IMR-90 (cell line): ENCODE measurements at regions not wholly inside any gene's neighbourhood (a gene's known extent, or its start where the extent isn't known, plus 50 kb on each side); places are given as distances from the start of the nearest gene placed in this dataset.
"Not testable (repeated sequence)": the region's sequence is repeated elsewhere in the genome, so short reads cannot be mapped to it uniquely, and the experiment has no call there.

Experiments used
- ATAC-seq: fragments of 200-7000 bp; cut with Tn5 transposase; 2 replicates; pipeline ENCODE4 v1.9.1; 2020; ENCODE audit warnings: low read depth, mild to moderate bottlenecking, moderate library complexity
- BruUV-seq: library from RNA; stranded (reverse); fragments of 400-500 nt; replicated peaks from 2 replicates; lab custom pipeline; 2021; lab: Mats Ljungman, UMichigan
- CTCF ChIA-PET: fragments of 300-600 bp; formaldehyde crosslinking; extraction: SDS; loops from one replicate; lab custom pipeline; 2021; ENCODE audit warnings: antibody characterized with exemption; lab: Yijun Ruan, JAX
- POLR2A ChIA-PET: fragments of 300-600 bp; sonication (Branson Sonifier 250); formaldehyde crosslinking; loops from one replicate; lab custom pipeline; 2022; ENCODE audit warnings: antibody characterized with exemption; ENCODE audit not compliant: unreplicated experiment; lab: Charles Lee
- DNase-seq: peaks from one replicate; pipeline ENCODE4 v3.0.0; 2013
- H2AFZ ChIP-seq: replicated peaks from 2 replicates; pipeline ENCODE3; 2013; ENCODE audit warnings: low read length, mild to moderate bottlenecking; ENCODE audit not compliant: poor library complexity
- H2AK5ac ChIP-seq: 2 replicates; pipeline ENCODE4 v1.6.1; 2013; ENCODE audit warnings: low read depth, low read length, inconsistent platforms
- H2AK9ac ChIP-seq: replicated peaks from 2 replicates; pipeline ENCODE3; 2013; ENCODE audit warnings: mild to moderate bottlenecking, low read depth, low read length, moderate library complexity; ENCODE audit not compliant: poor library complexity
- H2BK120ac ChIP-seq: 2 replicates; pipeline ENCODE4 v1.6.1; 2013; ENCODE audit warnings: low read depth, low read length, inconsistent platforms
- H2BK15ac ChIP-seq: 3 replicates; pipeline ENCODE4 v1.6.1; 2013; ENCODE audit warnings: low read depth, low read length, inconsistent platforms
- H2BK20ac ChIP-seq: 2 replicates; pipeline ENCODE4 v1.6.1; 2013; ENCODE audit warnings: low read depth, mild to moderate bottlenecking, inconsistent platforms, low read length, moderate library complexity
- H2BK5ac ChIP-seq: 2 replicates; pipeline ENCODE4 v1.6.1; 2013; ENCODE audit warnings: mild to moderate bottlenecking, low read depth, low read length, inconsistent platforms; ENCODE audit not compliant: poor library complexity, severe bottlenecking
- H3K14ac ChIP-seq: replicated peaks from 2 replicates; pipeline ENCODE4 v1.6.1; 2013; ENCODE audit warnings: low read depth, low read length, inconsistent platforms
- H3K18ac ChIP-seq: 2 replicates; pipeline ENCODE4 v1.6.1; 2013; ENCODE audit warnings: low read depth, low read length, control low read depth
- H3K23ac ChIP-seq: 2 replicates; pipeline ENCODE4 v1.6.1; 2013; ENCODE audit warnings: low read depth, low read length, inconsistent platforms
- H3K27ac ChIP-seq: 2 replicates; pipeline ENCODE4 v1.5.1; 2013; ENCODE audit warnings: mild to moderate bottlenecking, control low read depth, low read length; ENCODE audit not compliant: insufficient read depth
- H3K27me3 ChIP-seq: 2 replicates; pipeline ENCODE4 v1.6.1; 2013; ENCODE audit warnings: low read length; ENCODE audit not compliant: control insufficient read depth, insufficient read depth
- H3K36me3 ChIP-seq: 2 replicates; pipeline ENCODE4 v1.6.1; 2013; ENCODE audit warnings: low read length, mixed read lengths; ENCODE audit not compliant: control insufficient read depth, insufficient read depth
- H3K4ac ChIP-seq: 2 replicates; pipeline ENCODE4 v1.6.1; 2013; ENCODE audit warnings: low read depth, low read length, inconsistent platforms
- H3K4me1 ChIP-seq: 2 replicates; pipeline ENCODE4 v1.6.1; 2013; ENCODE audit warnings: low read length, mixed read lengths; ENCODE audit not compliant: control insufficient read depth, insufficient read depth
- H3K4me2 ChIP-seq: 2 replicates; pipeline ENCODE4 v1.6.1; 2013; ENCODE audit warnings: low read depth, mild to moderate bottlenecking, control low read depth, low read length, moderate library complexity
- H3K4me3 ChIP-seq: 2 replicates; pipeline ENCODE4 v1.5.1; 2013; ENCODE audit warnings: low read depth, mild to moderate bottlenecking, control low read depth, low read length, moderate library complexity; ENCODE audit not compliant: insufficient read depth
- H3K56ac ChIP-seq: 2 replicates; pipeline ENCODE4 v1.6.1; 2013; ENCODE audit warnings: low read length, inconsistent platforms; ENCODE audit not compliant: insufficient read depth; ENCODE audit errors: extremely low read depth
- H3K79me1 ChIP-seq, 2 experiments: 2 replicates each; pipeline ENCODE4 v1.6.1; 2013; ENCODE audit warnings: low read length in 2 of 2, inconsistent platforms in 1 of 2, low read depth in 1 of 2
- H3K9ac ChIP-seq: 2 replicates; pipeline ENCODE4 v1.6.1; 2013; ENCODE audit warnings: low read depth, low read length, control low read depth
- H3K9me1 ChIP-seq: 2 replicates; pipeline ENCODE4 v1.6.1; 2013; ENCODE audit warnings: low read length, inconsistent platforms; ENCODE audit not compliant: insufficient read depth
- H3K9me3 ChIP-seq: 2 replicates; pipeline ENCODE4 v1.6.1; 2013; ENCODE audit warnings: low read length; ENCODE audit not compliant: control insufficient read depth, insufficient read depth
- H4K20me1 ChIP-seq: 2 replicates; pipeline ENCODE4 v1.6.1; 2013; ENCODE audit warnings: low read length, inconsistent platforms; ENCODE audit not compliant: insufficient read depth
- H4K5ac ChIP-seq: 2 replicates; pipeline ENCODE4 v1.6.1; 2013; ENCODE audit warnings: mild to moderate bottlenecking, low read depth, low read length, control low read depth
- H4K8ac ChIP-seq, 2 experiments: 2 replicates each; pipeline ENCODE4 v1.6.1; 2013; ENCODE audit warnings: low read depth in 2 of 2, low read length in 2 of 2, control low read depth in 1 of 2, inconsistent platforms in 1 of 2
- H4K91ac ChIP-seq: 2 replicates; pipeline ENCODE4 v1.6.1; 2013; ENCODE audit warnings: low read depth, low read length, inconsistent platforms; ENCODE audit not compliant: insufficient read depth
- MAFK ChIP-seq: IDR thresholded peaks from 2 replicates; pipeline ENCODE4 v1.6.1; 2012; ENCODE audit warnings: low read depth, low read length, improper control_type of control experiment
- RFX5 ChIP-seq: IDR thresholded peaks from 2 replicates; pipeline ENCODE4 v1.8.0; 2012; ENCODE audit warnings: low read depth, mild to moderate bottlenecking, low read length, moderate library complexity
- WGBS, 2 experiments: methylation state at CpG; one replicate each; pipeline versions ENCODE4 v1.1.5 to v1.1.7; 2013; ENCODE audit warnings: missing lambda C conversion rate in 2 of 2; ENCODE audit not compliant: insufficient read length in 1 of 2; ENCODE audit errors: extremely low coverage in 2 of 2; 5-methylcytosine and 5-hydroxymethylcytosine counted together
- dilution Hi-C: fragments of 300-500 bp; cut with HindIII; formaldehyde crosslinking; loops from one replicate; pipeline ENCODE4 v1.14.3; 2018; ENCODE audit warnings: low sequenced_read_pairs; ENCODE audit not compliant: unreplicated experiment
- in situ Hi-C: fragments of 300-500 bp; cut with MboI; formaldehyde crosslinking; loops from 3 replicates; pipeline ENCODE4 v1.14.3; 2019; ENCODE audit warnings: low sequenced_read_pairs, inconsistent platforms, mixed read lengths
- intact Hi-C: fragments of 100-400 bp; cut with micrococcal nuclease; formaldehyde crosslinking; loops from 2 replicates; pipeline ENCODE4 v1.10.0; 2022

DNA sequence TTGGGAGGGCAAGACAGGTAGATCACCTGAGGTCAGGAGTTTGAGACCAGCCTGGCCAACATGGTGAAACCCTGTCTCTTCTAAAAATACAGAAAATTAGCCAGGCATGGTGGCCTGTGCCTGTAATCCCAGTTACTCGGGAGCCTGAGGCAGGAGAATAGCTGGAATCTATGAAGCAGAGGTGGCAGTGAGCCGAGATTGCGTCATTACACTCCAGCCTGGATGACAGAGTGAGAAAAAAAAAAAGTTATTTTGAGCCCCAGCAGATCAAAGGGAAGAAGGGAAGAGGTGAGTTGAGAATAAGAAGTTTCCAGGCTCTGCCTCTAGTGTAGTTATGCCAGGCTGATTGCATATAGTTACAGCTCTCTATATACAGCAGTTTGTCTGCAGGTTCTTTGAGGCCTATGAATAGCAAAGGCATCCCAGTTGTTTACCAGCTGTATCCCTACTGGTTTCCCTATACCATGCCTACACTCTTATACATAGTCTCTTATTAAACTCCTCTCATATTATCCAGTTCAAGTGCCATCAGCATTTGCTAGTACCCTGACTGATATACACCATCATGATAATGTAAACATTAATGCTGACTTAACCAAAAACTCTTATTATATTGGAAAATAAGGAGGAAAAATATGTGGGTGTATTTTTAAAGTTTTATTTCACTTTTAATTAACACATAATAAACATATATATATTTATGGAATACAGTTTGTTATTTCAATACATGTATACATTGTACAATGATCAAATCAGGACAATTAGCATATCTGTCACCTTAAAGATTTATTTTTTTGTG is 823.6 kb upstream of the ADGRB3 start:
- BruUV-seq, result no TSS peak
- dilution Hi-C loops, result no loop called here
- ChIA-PET CTCF (no interaction called here), POLR2A (no interaction called here)
- H2AK5ac ChIP-seq, result no peak overlapping the region
- H2BK20ac ChIP-seq, result no peak overlapping the region
- H3K9ac ChIP-seq, result no peak overlapping the region
- no peaks in the 10 kb centered on the region for H3K9me1 ChIP-seq
- H3K4me1 ChIP-seq, result no peaks in the 10 kb centered on the region
- WGBS, 2 experiments, result no CpG with 5 or more reads among the region's 3 CpGs
- H3K18ac ChIP-seq, result no peak overlapping the region
- H3K36me3 ChIP-seq, result no peaks in the 10 kb centered on the region
- TF ChIP-seq MAFK, result 0 out of 2 replicates have a peak, but pooled peaks have one; percentile 18
- TF ChIP-seq RFX5, result no peak
- no peak overlapping the region for H3K4me2 ChIP-seq
- H3K4me3 ChIP-seq, result no peak overlapping the region
- no peak overlapping the region for H4K91ac ChIP-seq
- H2BK15ac ChIP-seq, result no peak overlapping the region
- H2BK5ac ChIP-seq, result no peak overlapping the region
- H3K4ac ChIP-seq, result no peak overlapping the region
- no peak overlapping the region for H4K8ac ChIP-seq
- H3K23ac ChIP-seq, result no peak overlapping the region
- no peak overlapping the region for H3K27ac ChIP-seq
- no peak overlapping the region for H3K14ac ChIP-seq
- H3K79me1 ChIP-seq, result no peaks in the 10 kb centered on the region
- H3K9me3 ChIP-seq, result peaks cover 7% of the 10 kb centered on the region
- no peak overlapping the region for H3K56ac ChIP-seq
- intact Hi-C loops, result no loop called here
- no peak for DNase-seq
- H2AK9ac ChIP-seq, result no peak overlapping the region
- H4K5ac ChIP-seq, result no peak overlapping the region
- H3K27me3 ChIP-seq, result no peaks in the 10 kb centered on the region
- ATAC-seq, result no peak
- in situ Hi-C loops, result no loop called here
- H2AFZ ChIP-seq, result no peak overlapping the region
- no peaks in the 10 kb centered on the region for H4K20me1 ChIP-seq
- no peak overlapping the region for H2BK120ac ChIP-seq

DNA sequence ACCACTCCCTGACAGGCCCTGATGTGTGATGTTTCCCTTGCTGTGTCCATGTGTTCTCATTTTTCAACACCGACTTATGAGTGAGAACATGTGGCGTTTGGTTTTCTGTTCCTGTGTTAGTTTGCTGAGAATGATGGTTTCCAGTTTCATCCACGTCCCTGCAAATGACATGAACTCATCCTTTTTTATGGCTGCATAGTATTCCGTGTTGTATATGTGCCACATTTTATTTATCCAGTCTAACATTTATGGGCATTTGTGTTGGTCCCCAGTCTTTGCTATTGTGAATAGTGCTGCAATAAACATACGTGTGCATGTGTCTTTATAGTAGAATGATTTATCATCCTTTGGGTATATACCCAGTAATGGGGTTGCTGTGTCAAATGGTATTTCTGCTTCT is 830.3 kb upstream of the ADGRB3 start:
- H3K4ac ChIP-seq, DNase-seq, dilution Hi-C loops, H3K9me1 ChIP-seq, H3K18ac ChIP-seq, H2BK5ac ChIP-seq, H3K9ac ChIP-seq, H2BK20ac ChIP-seq, H3K4me1 ChIP-seq, H3K4me3 ChIP-seq, H3K36me3 ChIP-seq, in situ Hi-C loops, H4K20me1 ChIP-seq, H4K8ac ChIP-seq, H2AK5ac ChIP-seq, H2BK120ac ChIP-seq, H2BK15ac ChIP-seq, H3K27ac ChIP-seq, H2AK9ac ChIP-seq, BruUV-seq, H3K14ac ChIP-seq, H3K79me1 ChIP-seq, H2AFZ ChIP-seq, POLR2A ChIA-PET, H4K91ac ChIP-seq, H3K27me3 ChIP-seq, H3K23ac ChIP-seq, intact Hi-C loops, ATAC-seq, H3K56ac ChIP-seq, H3K4me2 ChIP-seq, H3K9me3 ChIP-seq, H4K5ac ChIP-seq: not testable (repeated sequence)
- WGBS, 2 experiments, result no CpG with 5 or more reads among the region's 5 CpGs
- CTCF ChIA-PET, result interaction anchor here (0.7 kb wide), 1 partner anchor 448 kb away, joined by 3 read pairs; no protein-coding TSS in a partner anchor
